ENCODE measurements at regions not wholly inside any gene's neighbourhood (a gene's known extent, or its start where the extent isn't known, plus 50 kb on each side); places are given as distances from the start of the nearest gene placed in this dataset.

DNA sequence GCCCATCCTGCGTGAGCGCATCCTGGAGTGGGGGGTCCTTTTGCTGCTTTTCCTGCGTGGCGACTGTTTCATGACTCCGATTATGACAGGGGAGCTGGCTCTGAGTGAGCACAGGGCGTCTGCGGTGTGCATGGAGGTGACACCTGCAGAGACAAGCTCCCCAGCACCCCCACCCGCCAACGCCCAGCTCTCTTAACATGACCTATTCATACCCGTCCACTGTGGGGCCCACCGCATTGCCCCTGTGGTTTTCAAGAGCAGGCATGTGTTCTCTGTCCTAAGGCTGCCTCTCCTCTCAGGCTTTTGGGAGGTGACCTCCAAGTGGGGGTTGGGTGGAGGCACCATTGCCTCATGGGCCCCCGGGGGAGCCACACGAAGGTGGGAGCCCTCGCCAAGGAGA lies 500.7 kb downstream of the TCERG1L start:
- no peaks in the 10 kb centered on the region for H3K36me3 ChIP-seq (ENCODE audit: control insufficient read depth, insufficient read depth, low read length)
- peaks cover 18% of the 10 kb centered on the region for H3K4me1 ChIP-seq (ENCODE audit: control insufficient read depth, insufficient read depth, low read length)
- H3K27ac ChIP-seq (ENCODE audit: low read depth, low read length): no peak overlapping the region
- no peak overlapping the region for H3K9ac ChIP-seq (ENCODE audit: low read depth, low read length)
- no peaks in the 10 kb centered on the region for H3K9me3 ChIP-seq (ENCODE audit: control insufficient read depth, insufficient read depth, low read length)
- H3K27me3 ChIP-seq (ENCODE audit: control insufficient read depth, insufficient read depth, low read length): no peaks in the 10 kb centered on the region
- H3K4me3 ChIP-seq (ENCODE audit: low read depth, low read length): no peak overlapping the region

DNA sequence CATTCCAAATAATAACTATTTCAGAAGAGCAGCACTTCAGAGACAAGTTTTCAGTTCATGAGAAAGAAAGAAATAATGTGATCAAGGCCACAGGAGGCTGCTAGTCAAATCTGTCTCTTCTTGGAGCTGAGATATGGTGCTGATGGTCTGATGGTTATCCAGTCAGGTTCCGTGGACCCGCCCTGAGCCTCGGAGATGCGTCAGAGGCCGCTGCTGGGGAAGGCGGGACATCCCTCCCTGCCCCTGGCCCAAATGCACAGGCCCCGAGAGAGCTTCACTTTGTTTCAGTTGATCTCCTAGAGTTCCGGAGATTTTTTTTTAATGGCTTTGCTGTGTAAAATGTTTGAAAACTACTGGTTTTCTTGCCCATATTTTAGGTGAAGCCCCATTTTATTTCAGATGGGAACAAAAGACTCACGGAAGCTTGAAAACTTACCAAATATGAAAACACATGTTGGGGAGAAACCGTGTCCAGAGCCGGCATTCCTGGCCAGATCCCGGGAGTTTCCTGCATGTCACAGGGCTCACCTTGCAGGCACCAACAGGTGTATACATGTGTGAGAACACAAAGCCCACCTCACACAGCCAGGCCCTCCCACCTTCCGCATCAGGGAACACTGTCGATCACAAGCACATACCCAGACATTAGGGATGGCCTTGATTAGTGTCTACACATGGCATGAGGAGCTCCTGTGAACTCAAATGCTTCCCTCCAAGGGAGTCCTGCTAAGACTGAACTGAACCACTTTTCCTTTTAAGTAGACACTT lies 499.0 kb downstream of the TCERG1L start:
- Histone ChIP-seq H3K4me1 (ENCODE audit: control insufficient read depth, insufficient read depth, low read length) (peaks cover 18% of the 10 kb centered on the region), H3K27ac (ENCODE audit: low read depth, low read length) (no peak overlapping the region), H3K27me3 (ENCODE audit: control insufficient read depth, insufficient read depth, low read length) (no peaks in the 10 kb centered on the region), H3K4me3 (ENCODE audit: low read depth, low read length) (no peak overlapping the region), H3K36me3 (ENCODE audit: control insufficient read depth, insufficient read depth, low read length) (no peaks in the 10 kb centered on the region), H3K9me3 (ENCODE audit: control insufficient read depth, insufficient read depth, low read length) (no peaks in the 10 kb centered on the region), H3K9ac (ENCODE audit: low read depth, low read length) (no peak overlapping the region)

DNA sequence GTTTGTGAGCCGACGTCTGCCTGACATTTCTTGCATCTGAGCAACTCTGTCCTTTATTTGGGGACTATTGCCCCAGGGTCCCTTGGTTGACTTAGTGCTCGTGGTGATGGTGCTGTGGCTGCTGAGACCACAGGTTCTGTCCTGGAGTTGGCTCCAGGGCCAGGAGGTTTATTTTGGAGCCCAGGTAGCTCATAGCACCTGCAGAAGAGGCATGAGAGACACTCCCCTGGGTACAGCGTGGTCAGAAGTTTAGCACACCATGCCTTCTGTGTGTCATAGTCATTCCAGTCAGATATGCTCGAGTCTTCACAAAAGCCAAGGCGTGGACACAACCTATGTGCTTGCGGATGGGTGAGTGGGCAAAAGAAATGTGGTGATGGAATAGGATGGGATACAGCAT lies 496.9 kb downstream of the TCERG1L start:
- H3K9ac ChIP-seq (ENCODE audit: low read depth, low read length): no peak overlapping the region
- H3K36me3 ChIP-seq (ENCODE audit: control insufficient read depth, insufficient read depth, low read length): no peaks in the 10 kb centered on the region
- H3K4me3 ChIP-seq (ENCODE audit: low read depth, low read length): no peak overlapping the region
- H3K4me1 ChIP-seq (ENCODE audit: control insufficient read depth, insufficient read depth, low read length): peaks cover 18% of the 10 kb centered on the region
- no peaks in the 10 kb centered on the region; the same call in 1 of the 2 replicates for H3K9me3 ChIP-seq (ENCODE audit: control insufficient read depth, insufficient read depth, low read length)
- H3K27ac ChIP-seq (ENCODE audit: low read depth, low read length): no peak overlapping the region
- no peaks in the 10 kb centered on the region for H3K27me3 ChIP-seq (ENCODE audit: control insufficient read depth, insufficient read depth, low read length)

DNA sequence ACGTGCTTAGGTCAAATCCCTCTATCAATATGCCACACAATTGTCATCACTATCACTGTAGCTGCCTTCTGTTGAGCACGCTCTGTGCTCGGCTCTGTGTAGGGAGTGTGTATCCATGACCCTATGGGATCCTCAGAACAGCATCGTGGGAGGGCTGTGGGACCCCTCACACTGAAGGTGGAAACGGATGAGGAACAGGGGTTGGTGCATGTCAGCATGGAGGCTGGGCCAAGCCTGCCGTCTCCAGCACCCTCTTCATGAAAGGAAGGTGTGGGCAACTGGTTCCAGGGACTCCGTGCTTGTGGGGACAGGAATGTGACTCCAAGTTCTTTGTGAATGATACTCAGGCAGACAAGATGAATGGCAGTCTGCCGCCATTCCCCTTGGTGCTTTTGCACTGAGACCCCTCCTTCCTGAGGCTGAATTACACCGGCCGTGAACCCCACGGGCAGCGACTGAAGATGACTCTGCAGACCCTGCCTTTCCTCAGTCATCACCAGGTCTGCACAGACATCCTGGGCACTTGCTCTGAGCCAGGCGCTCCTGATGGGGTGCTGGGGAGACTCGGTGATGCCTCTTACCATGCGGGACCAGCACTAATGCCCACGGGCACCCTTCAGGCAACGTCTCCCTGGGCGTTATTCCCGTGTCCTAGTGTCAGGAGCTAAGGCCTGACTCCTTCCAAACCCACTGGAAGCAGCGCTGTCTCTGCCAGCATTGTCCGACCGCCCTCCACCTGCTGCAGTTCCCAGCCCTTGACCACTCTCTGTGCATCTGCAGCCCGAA lies 495.2 kb downstream of the TCERG1L start:
- Histone ChIP-seq H3K4me1 (ENCODE audit: control insufficient read depth, insufficient read depth, low read length) (peaks cover 11% of the 10 kb centered on the region), H3K4me3 (ENCODE audit: low read depth, low read length) (no peak overlapping the region)

DNA sequence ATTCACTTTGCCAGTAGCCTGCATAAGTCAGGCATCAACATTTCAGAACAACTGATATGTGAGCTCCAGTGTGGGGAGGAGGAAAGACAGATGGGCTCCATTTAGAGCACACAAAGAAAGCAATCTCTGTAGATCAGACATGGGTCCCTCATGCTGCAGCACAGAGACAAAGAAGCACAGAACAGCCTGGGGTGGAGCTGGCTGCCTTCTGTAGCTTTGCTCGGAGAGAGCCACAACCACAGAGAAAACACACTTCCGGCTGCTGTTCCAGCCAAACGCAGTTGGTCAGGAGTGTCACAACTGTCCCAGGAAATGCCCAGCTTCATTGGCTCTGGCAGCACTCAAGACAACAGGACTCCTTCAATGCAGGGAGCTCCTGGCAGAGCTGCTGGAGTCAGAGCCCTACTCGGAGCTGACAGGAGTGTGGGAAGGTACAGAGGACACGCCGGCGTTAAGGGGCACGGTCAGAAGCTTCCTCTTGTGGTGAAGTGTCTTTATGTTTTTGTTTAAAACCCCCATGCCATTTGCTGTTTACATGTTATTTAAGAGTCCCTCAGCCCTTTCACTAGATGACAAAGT lies 494.4 kb downstream of the TCERG1L start:
- Histone ChIP-seq H3K4me3 (ENCODE audit: low read depth, low read length) (no peak overlapping the region), H3K36me3 (ENCODE audit: control insufficient read depth, insufficient read depth, low read length) (no peaks in the 10 kb centered on the region), H3K9ac (ENCODE audit: low read depth, low read length) (no peak overlapping the region), H3K27me3 (ENCODE audit: control insufficient read depth, insufficient read depth, low read length) (no peaks in the 10 kb centered on the region), H3K9me3 (ENCODE audit: control insufficient read depth, insufficient read depth, low read length) (no peaks in the 10 kb centered on the region; the same call in 1 of the 2 replicates), H3K27ac (ENCODE audit: low read depth, low read length) (no peak overlapping the region), H3K4me1 (ENCODE audit: control insufficient read depth, insufficient read depth, low read length) (peaks cover 11% of the 10 kb centered on the region)

More for the DNA sequence above, 495.2 kb downstream of the TCERG1L start:
- H3K27ac ChIP-seq (ENCODE audit: low read depth, low read length): no peak overlapping the region
- no peaks in the 10 kb centered on the region; the same call in 1 of the 2 replicates for H3K9me3 ChIP-seq (ENCODE audit: control insufficient read depth, insufficient read depth, low read length)
- no peaks in the 10 kb centered on the region for H3K36me3 ChIP-seq (ENCODE audit: control insufficient read depth, insufficient read depth, low read length)
- H3K9ac ChIP-seq (ENCODE audit: low read depth, low read length): no peak overlapping the region
- H3K27me3 ChIP-seq (ENCODE audit: control insufficient read depth, insufficient read depth, low read length): no peaks in the 10 kb centered on the region

DNA sequence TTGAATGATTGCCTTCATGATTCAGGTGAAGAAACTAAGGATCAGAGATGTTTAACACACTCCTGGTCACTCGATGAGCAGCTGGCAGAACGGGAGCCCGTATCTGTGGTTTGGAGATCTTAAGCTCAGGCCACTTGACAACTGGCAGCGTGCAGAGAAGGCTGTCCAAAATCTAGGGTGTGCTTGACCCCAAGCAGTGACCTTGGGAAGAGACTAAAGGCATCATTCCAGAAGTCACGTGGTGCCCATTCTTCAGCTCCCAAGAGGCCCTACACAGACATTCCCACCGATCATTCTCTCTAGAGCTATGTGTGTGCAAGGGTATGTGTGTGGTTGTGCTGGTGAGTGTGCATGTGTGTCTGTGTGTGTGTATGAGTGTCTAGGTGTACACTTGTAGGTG lies 493.8 kb downstream of the TCERG1L start:
- Histone ChIP-seq H3K36me3 (ENCODE audit: control insufficient read depth, insufficient read depth, low read length) (no peaks in the 10 kb centered on the region), H3K27me3 (ENCODE audit: control insufficient read depth, insufficient read depth, low read length) (no peaks in the 10 kb centered on the region), H3K4me1 (ENCODE audit: control insufficient read depth, insufficient read depth, low read length) (peaks cover 11% of the 10 kb centered on the region), H3K27ac (ENCODE audit: low read depth, low read length) (no peak overlapping the region), H3K9me3 (ENCODE audit: control insufficient read depth, insufficient read depth, low read length) (no peaks in the 10 kb centered on the region; the same call in 1 of the 2 replicates), H3K9ac (ENCODE audit: low read depth, low read length) (no peak overlapping the region), H3K4me3 (ENCODE audit: low read depth, low read length) (no peak overlapping the region)

DNA sequence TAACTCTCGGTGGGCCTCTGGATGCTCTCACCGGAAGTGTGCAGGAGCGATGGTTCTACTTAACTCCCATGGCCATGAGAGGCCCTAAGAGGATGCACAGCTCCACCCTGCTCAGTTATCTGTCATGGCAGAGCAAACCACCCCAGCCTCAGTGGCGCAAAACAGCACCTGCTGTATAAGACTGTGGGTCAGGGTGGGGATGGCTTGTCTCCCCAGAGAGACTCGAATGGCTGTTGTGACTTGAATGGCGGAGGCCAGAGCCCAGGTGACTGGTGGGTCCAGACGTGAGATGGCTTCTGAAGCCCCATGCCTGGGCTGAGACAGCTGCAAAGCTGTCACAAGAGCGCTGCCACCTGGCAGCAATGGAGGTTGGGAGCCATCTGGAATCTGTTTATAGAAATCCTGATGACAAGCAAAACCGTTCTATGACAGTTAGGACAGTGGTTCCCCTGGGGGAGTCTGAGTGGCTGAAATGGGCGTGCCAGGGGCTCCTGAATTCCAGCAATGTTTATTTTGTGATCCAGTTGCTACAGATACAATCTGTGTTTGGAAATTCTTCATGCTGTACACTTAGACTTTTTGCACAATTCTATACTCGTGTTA lies 490.5 kb downstream of the TCERG1L start:
- Histone ChIP-seq H3K27ac (ENCODE audit: low read depth, low read length) (no peak overlapping the region), H3K27me3 (ENCODE audit: control insufficient read depth, insufficient read depth, low read length) (no peaks in the 10 kb centered on the region), H3K9ac (ENCODE audit: low read depth, low read length) (no peak overlapping the region), H3K36me3 (ENCODE audit: control insufficient read depth, insufficient read depth, low read length) (no peaks in the 10 kb centered on the region), H3K9me3 (ENCODE audit: control insufficient read depth, insufficient read depth, low read length) (peaks cover 7% of the 10 kb centered on the region), H3K4me3 (ENCODE audit: low read depth, low read length) (no peak overlapping the region), H3K4me1 (ENCODE audit: control insufficient read depth, insufficient read depth, low read length) (no peaks in the 10 kb centered on the region)

DNA sequence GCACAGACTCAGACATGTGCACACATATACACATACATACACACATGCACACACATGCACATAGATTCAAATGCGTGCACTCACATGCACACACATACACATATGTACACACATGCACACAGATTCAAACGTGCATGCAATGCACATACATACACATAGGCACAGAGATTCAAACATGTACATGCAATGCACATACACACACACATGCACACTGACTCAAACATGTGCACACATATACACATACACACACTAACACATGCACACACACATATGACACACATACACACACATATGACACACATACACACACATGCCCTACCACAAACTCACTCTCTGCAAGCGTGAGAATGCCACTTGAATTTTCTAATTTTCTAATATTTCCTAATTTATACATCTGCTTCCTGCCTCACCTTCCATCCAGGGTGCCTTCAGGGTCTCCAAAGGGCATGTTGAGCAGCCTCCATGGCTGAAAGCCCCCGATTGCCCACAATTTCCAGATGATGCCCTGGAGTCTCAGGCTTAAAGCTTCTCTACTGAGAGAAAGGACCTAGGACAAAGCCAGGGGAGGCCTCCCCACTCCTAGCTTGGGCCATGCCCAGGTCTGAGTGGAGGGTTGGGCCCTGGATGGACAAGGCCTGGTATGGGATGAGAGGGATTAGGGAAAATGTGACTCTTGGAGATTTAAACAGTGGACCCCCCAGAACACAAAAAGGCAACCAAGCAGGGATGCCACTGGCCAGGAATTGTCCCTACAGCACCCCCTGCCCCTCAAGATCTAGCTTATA lies 487.1 kb downstream of the TCERG1L start:
- H3K9me3 ChIP-seq (ENCODE audit: control insufficient read depth, insufficient read depth, low read length): peaks cover 12% of the 10 kb centered on the region
- no peak overlapping the region for H3K4me3 ChIP-seq (ENCODE audit: low read depth, low read length)
- H3K9ac ChIP-seq (ENCODE audit: low read depth, low read length): no peak overlapping the region
- no peaks in the 10 kb centered on the region for H3K27me3 ChIP-seq (ENCODE audit: control insufficient read depth, insufficient read depth, low read length)
- H3K4me1 ChIP-seq (ENCODE audit: control insufficient read depth, insufficient read depth, low read length): no peaks in the 10 kb centered on the region
- H3K36me3 ChIP-seq (ENCODE audit: control insufficient read depth, insufficient read depth, low read length): no peaks in the 10 kb centered on the region
- H3K27ac ChIP-seq (ENCODE audit: low read depth, low read length): no peak overlapping the region

DNA sequence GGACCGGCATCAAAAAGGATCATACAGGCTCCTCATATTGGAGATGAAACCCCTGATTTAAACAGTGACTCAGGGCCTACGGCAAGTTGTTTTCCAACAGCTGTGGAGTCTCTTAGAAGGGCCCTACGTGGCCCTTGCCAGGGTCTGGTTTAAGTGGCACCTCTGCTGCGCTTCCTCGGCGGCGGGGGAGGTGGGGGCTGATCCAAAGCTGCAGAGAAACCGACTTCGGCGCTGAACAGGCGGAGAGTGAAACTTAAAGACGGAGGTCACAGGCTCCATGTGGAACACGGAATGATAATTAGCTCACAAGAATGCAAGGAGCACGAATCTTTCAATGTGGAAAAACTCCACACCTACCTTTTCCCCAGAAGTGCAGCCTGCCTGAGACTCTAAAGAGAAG lies 477.9 kb downstream of the TCERG1L start:
- no peaks in the 10 kb centered on the region for H3K9me3 ChIP-seq (ENCODE audit: control insufficient read depth, insufficient read depth, low read length)

DNA sequence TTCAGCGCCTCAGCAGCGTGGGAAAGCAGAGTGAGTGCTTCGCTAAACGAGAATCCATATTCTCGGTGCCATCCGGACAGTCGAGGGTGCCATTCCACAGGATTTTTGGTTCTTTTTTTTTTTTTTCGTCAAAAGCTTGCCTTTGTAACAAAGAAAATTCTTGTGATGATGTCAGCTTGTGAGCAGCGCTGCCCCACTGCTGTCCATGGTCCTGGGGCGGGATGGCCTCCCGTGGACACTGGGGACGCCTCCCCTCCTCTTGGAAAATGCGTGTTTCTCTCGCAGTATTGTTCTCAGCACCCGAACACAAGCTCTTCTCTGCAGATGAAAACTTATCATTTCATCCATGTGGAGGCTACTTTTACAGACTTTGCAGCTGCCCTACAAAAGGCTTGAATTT lies 477.4 kb downstream of the TCERG1L start:
- H3K36me3 ChIP-seq (ENCODE audit: control insufficient read depth, insufficient read depth, low read length): no peaks in the 10 kb centered on the region
- H3K4me3 ChIP-seq (ENCODE audit: low read depth, low read length): no peak overlapping the region
- H3K9ac ChIP-seq (ENCODE audit: low read depth, low read length): no peak overlapping the region
- no peaks in the 10 kb centered on the region for H3K9me3 ChIP-seq (ENCODE audit: control insufficient read depth, insufficient read depth, low read length)
- no peak overlapping the region for H3K27ac ChIP-seq (ENCODE audit: low read depth, low read length)
- H3K27me3 ChIP-seq (ENCODE audit: control insufficient read depth, insufficient read depth, low read length): no peaks in the 10 kb centered on the region
- no peaks in the 10 kb centered on the region for H3K4me1 ChIP-seq (ENCODE audit: control insufficient read depth, insufficient read depth, low read length)

More for the DNA sequence above, 477.9 kb downstream of the TCERG1L start:
- Histone ChIP-seq H3K36me3 (ENCODE audit: control insufficient read depth, insufficient read depth, low read length) (no peaks in the 10 kb centered on the region), H3K4me1 (ENCODE audit: control insufficient read depth, insufficient read depth, low read length) (no peaks in the 10 kb centered on the region), H3K9ac (ENCODE audit: low read depth, low read length) (no peak overlapping the region), H3K27me3 (ENCODE audit: control insufficient read depth, insufficient read depth, low read length) (no peaks in the 10 kb centered on the region), H3K4me3 (ENCODE audit: low read depth, low read length) (no peak overlapping the region), H3K27ac (ENCODE audit: low read depth, low read length) (no peak overlapping the region)

All from HUES48 (cell line).